ENCODE measurements at regions not wholly inside any gene's neighbourhood (a gene's known extent, or its start where the extent isn't known, plus 50 kb on each side); places are given as distances from the start of the nearest gene placed in this dataset.

DNA sequence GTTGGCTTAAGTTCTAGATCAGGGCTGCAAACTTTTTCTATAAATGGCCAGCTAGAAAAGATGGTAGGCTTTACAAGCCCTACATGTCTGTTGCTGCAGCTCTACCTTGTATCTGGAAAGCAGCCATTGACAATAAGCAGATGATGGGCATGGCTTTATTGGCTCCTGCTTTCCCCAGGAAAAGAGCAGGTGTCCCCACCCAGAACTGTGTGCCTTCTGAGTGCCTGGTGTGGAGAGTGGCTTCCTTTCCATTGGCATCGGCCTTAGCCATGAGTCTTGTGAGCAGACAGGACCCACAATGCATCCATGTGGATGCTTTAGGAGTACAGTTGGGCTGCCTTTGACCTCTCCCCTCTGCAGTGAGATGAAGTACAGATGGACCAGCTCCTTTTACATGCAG lies 120.2 kb downstream of the CD8B2 start:
- intact Hi-C loops (cut with micrococcal nuclease) (no loop called here), dilution Hi-C loops (cut with HindIII; ENCODE audit: low sequenced_read_pairs, unreplicated experiment) (no loop called here), in situ Hi-C loops (cut with MboI; ENCODE audit: low sequenced_read_pairs) (no loop called here)
- no peak for TF ChIP-seq MAZ (IDR thresholded peaks at IDR 0.05; ENCODE audit: borderline replicate concordance, low read depth, low read length)
- TF ChIP-seq CHD1 (IDR thresholded peaks at IDR 0.05; ENCODE audit: low read depth, low read length): no peak
- no peak for TF ChIP-seq BHLHE40 (IDR thresholded peaks at IDR 0.05; ENCODE audit: low read depth, low read length)
- TF ChIP-seq, protein P1, sequence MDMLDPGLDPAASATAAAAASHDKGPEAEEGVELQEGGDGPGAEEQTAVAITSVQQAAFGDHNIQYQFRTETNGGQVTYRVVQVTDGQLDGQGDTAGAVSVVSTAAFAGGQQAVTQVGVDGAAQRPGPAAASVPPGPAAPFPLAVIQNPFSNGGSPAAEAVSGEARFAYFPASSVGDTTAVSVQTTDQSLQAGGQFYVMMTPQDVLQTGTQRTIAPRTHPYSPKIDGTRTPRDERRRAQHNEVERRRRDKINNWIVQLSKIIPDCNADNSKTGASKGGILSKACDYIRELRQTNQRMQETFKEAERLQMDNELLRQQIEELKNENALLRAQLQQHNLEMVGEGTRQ (IDR thresholded peaks at IDR 0.05; ENCODE audit: low read depth, low read length): no peak
- CTCF ChIA-PET: no interaction called here
- WGBS, 2 experiments (ENCODE audit: extremely low coverage in 2 of 2, insufficient read length in 1 of 2): no CpG with 5 or more reads among the region's 1 CpG
- Histone ChIP-seq H2BK5ac (ENCODE audit: low read depth, low read length, poor library complexity, severe bottlenecking) (no peak overlapping the region), H3K27me3 (ENCODE audit: control insufficient read depth, insufficient read depth, low read length) (no peaks in the 10 kb centered on the region), H3K14ac (replicated peaks; ENCODE audit: low read depth, low read length) (no peak overlapping the region), H3K4me1 (ENCODE audit: control insufficient read depth, insufficient read depth, low read length) (no peaks in the 10 kb centered on the region), H3K9me3 (ENCODE audit: control insufficient read depth, insufficient read depth, low read length) (no peaks in the 10 kb centered on the region; the same call in 1 of the 2 replicates), H4K20me1 (ENCODE audit: insufficient read depth, low read length) (no peaks in the 10 kb centered on the region), H2AK9ac (replicated peaks; ENCODE audit: low read depth, low read length, poor library complexity) (no peak overlapping the region), H3K9ac (ENCODE audit: low read depth, low read length) (no peak overlapping the region), H4K8ac (ENCODE audit: low read depth in 2 of 2, low read length in 2 of 2) (no peak overlapping the region), H2AFZ (replicated peaks; ENCODE audit: low read length, poor library complexity) (no peak overlapping the region), H3K4me2 (ENCODE audit: low read depth, low read length) (no peak overlapping the region), H2BK120ac (ENCODE audit: low read depth, low read length) (no peak overlapping the region), H3K18ac (ENCODE audit: low read depth, low read length) (no peak overlapping the region), H3K4me3 (ENCODE audit: insufficient read depth, low read depth, low read length) (no peak overlapping the region), H3K9me1 (ENCODE audit: insufficient read depth, low read length) (no peaks in the 10 kb centered on the region), H3K4ac (ENCODE audit: low read depth, low read length) (no peak overlapping the region), H4K5ac (ENCODE audit: low read depth, low read length) (no peak overlapping the region), H2BK20ac (ENCODE audit: low read depth, low read length) (no peak overlapping the region), H3K36me3 (ENCODE audit: control insufficient read depth, insufficient read depth, low read length) (no peaks in the 10 kb centered on the region), H4K91ac (ENCODE audit: insufficient read depth, low read depth, low read length) (no peak overlapping the region), H2AK5ac (ENCODE audit: low read depth, low read length) (no peak overlapping the region), H3K23ac (ENCODE audit: low read depth, low read length) (no peak overlapping the region), H3K56ac (ENCODE audit: extremely low read depth, insufficient read depth, low read length) (no peak overlapping the region), H3K27ac (ENCODE audit: insufficient read depth, low read length) (no peak overlapping the region), H3K79me1 (ENCODE audit: low read depth in 1 of 2, low read length in 2 of 2) (no peaks in the 10 kb centered on the region), H2BK15ac (ENCODE audit: low read depth, low read length) (no peak overlapping the region)
- POLR2A ChIA-PET (ENCODE audit: unreplicated experiment): no interaction called here
- no TSS peak for BruUV-seq (replicated peaks)
- ATAC-seq (ENCODE audit: low read depth): no peak
- no peak for DNase-seq

Measured in IMR-90 (cell line).